CD4-positive, alpha-beta T cell treated with Interferon alpha-2 for 1 hour (primary cell): ENCODE measurements at regions not wholly inside any gene's neighbourhood (a gene's known extent, or its start where the extent isn't known, plus 50 kb on each side); places are given as distances from the start of the nearest gene placed in this dataset.
"Not testable (repeated sequence)": the region's sequence is repeated elsewhere in the genome, so short reads cannot be mapped to it uniquely, and the experiment has no call there.

Source experiments
- DNase-seq, 2 donors: peaks; one replicate each; pipeline ENCODE4 v3.0.0-alpha.2; 2020 to 2022

DNA sequence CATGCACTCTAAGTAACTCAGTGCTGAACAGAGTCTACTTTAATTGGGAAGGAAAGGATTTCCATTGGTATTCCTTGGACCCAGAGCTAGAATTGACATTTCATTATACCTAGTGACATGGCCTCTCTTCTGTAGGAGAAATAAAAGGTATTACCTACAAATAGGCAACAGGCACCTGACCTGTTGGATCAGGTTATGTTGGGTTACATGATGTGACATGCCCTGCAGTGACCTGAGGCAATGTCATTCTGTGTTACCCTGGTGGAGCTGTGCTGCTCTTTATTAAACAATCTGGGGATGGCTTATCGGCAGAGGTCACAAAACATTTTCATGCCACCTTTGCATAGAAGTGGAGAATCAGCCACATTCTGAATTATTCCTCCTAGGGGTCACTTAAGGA, 427.7 kb downstream of the MDFIC start:
- no peak for DNase-seq

GRCh38 chr7:115346685-115347084, 424.8 kb downstream of the MDFIC start:
- no peak for DNase-seq

DNA sequence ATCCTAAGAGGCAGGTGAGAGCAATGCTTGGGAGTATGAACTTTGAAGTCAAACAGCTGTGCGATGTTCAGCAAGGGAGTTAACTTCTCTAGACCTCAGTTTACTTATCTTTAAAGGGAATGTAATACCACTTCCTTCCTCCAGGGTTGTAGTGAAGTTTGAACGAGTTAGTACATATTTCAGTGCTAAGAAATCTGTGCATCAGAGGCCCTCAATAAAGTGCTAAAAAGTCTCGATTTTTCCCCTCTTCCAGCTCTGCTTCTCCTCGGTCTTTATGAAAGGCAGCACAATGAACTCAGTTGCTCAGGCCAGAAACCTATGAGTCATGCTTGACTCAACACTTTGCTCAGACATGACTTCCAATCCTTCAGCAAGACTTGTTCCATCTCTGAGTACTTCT, 418.9 kb downstream of the MDFIC start:
- DNase-seq: no peak

DNA sequence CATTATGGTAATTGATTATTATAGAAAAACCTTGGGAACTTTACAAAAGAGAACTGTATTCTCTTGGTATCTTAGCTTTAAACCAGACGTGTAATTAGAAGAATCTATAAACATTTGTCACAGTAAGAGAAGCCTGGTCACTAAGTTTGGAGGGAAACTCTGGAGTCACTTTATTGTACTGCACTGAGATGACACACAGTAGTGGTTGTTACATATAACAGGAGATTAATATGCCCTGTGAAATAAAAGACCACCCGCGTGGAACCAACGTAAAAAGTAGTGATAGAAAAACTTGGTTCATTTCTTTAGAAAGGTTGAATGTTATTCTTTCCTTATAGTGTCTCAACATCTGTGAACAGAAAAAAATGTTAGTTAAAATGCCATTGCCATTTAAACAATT, 416.1 kb downstream of the MDFIC start:
- DNase-seq: no peak

- DNase-seq: no peak
Measured at GRCh38 chr7:115332691-115333090, 410.8 kb downstream of the MDFIC start.

DNA sequence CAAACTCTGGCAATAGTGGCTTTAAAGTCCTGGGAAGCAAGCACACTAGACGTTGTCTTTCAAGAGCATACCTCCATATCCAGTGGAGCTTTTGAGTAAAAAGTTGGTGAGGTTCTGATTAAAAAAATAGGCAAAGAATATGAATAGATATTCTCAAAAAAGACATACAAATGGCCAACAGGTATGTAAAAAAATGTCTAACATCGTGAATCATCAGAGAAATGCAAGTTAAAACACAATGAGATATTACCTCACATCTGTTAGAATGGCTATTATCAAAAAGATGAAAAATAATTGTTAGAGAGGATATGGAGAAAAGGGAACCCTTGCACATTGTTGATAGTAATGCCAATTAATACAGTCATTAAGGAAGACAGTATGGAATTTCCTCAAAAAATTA, 407.1 kb downstream of the MDFIC start:
- no peak for DNase-seq

DNA sequence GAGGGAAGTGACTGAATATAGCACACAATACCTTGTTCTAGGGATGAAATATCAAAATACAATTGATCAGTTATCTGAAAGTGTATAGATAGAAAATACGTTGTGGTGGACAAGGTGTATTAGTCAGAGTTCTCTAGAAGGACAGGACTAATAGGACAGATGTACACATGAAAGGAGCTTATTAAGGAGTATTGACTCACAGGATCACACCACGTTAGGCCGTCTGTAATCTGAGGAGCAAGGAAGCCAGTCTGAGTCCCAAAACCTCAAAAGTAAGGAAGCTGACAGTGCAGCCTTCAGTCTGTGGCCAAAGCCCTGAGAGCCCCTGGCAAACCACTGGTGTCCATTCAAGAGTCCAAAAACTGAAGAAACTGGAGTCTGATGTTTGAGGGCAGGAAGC, 406.1 kb downstream of the MDFIC start:
- no peak for DNase-seq

GRCh38 chr7:115327326-115327725, 405.4 kb downstream of the MDFIC start:
- no peak for DNase-seq

DNA sequence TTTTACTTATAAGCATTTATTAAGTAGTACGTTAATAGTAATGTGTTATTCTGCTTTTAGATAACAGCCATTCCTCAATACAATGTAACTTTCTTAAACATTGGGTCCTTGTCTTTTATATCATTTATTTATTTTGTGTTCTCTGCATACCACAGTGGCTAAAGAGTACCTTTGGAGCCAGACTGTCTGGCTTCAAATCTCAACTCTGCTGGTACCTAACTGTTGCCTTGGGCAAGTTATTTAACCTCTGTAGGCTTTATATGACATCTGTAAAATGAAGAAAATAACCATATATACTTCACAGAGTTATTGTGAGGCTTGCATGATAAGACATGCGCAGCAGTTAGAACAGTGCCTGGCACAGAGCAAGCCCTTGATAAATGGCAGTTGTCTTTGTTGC, 397.6 kb downstream of the MDFIC start:
- DNase-seq: no peak

GRCh38 chr7:115310316-115310715, 388.4 kb downstream of the MDFIC start:
- DNase-seq: not testable (repeated sequence)

DNA sequence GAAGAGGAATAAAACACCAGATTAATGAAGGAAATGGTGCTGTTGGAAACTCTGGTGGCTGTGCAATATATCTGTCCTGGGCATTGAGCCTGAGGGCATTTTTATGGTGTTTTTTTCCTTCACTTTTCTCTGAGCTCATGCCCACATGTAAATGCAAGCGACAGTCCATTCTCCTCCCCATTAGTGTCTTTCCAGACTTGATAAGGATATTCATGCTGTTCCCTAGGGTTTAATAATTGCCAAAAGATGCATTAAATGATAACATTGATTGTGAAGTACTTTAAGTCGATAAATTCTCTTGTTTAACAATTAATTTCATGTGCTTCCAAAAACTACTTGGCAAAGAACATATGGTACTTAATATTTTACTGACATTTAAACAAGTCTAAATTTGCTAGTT, 384.7 kb downstream of the MDFIC start:
- no peak for DNase-seq

DNA sequence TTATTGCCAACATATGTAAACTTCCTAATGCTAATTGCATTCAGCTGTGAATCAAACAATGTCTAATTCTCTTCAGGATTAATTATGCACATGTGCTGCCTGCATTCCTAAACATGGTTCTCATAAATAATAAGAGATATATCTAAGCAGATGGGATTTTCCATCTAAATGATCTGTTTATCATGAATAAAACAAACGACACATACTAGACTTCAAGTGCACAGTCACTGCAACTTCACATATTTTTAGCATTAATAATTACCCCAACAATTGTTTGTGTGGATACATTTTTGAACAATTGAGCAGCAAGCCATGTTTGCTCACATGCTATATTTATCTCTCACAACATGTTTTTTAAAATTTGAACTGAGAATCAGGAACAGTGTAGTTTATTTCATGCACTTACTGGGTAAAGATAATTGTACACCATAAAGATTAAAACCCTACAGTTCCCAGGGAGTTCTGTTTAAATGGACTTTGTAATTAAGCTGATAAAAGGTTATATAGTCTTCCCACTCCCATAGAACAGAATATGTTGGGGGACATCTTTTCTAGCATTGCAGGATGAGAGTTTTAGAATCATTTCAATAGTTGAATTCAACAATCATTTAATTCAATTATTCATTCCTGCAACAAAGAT, 378.5 kb downstream of the MDFIC start:
- DNase-seq: no peak

- no peak for DNase-seq
Measured at GRCh38 chr7:115299397-115300037, 377.6 kb downstream of the MDFIC start.

DNA sequence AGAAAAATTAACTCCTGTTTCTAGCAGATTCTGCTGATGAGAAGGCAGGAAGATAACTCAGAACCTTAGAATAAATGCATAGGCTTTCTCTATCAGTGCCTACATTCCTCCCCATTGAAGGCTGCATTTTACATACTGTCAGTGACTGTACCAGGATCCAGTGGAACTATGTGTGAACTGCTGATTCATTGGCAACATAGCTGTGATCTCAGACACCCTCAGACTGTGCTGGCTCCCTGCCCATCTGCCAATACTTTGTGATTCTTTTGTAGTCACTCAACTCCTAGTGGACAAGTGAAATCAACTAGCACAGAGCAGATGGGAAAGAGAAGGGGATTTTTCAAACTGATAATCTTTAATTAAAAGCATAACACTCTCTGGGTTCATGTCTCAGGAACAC, 375.8 kb downstream of the MDFIC start:
- no peak for DNase-seq

DNA sequence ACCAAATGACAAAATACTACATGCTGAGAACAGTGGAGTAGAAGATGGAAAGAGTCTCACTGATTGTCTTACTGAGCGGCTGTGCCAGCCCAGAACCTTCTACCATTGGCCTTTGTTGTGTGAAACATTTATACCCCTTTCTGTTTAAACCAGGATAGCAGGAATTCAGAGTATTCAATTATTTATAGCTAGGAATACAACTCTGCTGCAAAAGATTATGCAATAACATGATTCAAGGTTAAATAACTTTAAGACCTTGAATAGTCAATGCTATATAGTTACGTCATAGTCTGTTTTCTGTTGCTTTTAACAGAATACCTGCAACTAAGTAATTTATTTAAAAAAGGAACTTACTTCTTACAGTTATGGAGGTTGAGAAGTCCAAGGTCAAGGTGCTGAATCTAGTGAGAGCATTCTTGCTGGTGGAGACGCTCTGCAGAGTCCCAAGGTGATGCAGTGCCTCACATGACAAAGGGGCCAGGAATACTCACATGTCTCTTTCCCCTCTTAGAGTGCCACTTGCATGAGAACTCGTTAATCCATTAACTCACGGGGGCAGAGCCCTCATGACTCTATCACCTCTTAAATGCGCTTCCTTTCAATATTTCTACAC, 371.8 kb downstream of the MDFIC start:
- no peak for DNase-seq

- no peak for DNase-seq
Measured at GRCh38 chr7:115292381-115292780, 370.5 kb downstream of the MDFIC start.

GRCh38 chr7:115289971-115290370, 368.1 kb downstream of the MDFIC start:
- DNase-seq: no peak

DNA sequence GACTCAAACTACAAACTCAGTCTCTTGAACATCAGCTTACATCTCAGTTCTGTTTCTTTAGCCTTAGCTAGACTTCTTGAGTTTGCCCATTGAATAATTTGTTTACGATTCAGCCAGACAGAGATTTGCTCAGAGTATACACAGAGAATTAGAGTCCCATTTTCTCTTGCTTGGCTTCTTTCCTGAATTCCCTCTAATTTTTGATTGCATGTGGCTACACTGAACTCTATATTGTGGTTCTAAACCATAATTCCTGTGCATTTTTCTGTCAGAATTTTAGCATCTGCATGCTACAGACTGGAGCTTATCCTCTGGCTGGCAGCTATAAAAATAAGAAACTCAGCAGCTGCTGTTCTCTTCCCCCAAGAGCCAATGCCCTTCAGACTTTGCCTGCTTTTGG, 354.9 kb downstream of the MDFIC start:
- DNase-seq: no peak

GRCh38 chr7:115273855-115274254, 352.0 kb downstream of the MDFIC start:
- DNase-seq: not testable (repeated sequence)

DNA sequence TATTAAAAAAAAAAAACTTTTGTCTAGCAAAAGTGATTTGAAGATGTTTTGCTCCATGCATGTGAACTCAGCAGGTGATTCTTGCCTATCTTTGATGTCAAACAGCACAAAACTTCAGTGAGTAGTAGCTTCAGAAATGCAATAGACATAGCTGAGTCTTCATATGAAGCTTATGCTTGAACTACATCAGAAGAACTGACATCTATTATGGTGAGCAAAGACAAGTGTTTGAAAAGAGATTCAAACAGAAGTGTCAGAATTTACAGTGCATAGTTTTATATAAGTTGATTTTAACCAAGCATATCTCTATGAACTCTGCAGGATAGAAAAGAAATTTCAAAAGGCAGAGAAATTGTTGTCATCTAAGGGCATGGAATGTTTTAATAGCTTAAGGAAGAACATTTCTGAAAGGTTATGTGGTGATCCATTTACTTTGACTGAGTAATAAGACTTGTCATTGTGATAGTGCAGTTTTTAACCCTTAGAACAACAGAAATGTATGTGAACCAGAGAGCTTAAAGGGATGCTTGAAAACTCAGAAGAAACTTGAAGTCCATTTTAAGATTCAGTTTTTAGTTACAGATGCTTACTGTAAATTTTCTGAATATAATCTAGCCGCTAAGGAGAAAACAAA, 351.4 kb downstream of the MDFIC start:
- DNase-seq: no peak

- no peak for DNase-seq
Measured at GRCh38 chr7:115271332-115272235, 349.7 kb downstream of the MDFIC start.

GRCh38 chr7:115269486-115269885, 347.6 kb downstream of the MDFIC start:
- no peak for DNase-seq

DNA sequence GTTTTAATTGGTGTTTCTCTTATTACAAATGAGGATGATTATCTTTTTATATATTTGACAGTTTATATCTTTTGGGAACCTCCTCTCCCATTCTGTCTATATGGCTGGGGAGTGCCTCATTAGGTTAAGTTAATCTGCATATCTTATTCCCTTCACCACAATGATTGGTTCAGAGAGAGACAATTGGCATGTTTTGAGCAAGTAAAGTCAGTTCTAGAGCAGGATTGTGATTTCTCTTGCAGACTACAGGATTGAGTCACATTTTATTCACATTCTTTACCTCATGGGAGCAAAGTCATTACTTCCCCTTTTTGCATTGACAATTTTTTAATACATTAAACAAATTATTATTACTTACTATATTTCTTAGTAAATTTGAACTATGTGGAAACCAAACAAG, 345.6 kb downstream of the MDFIC start:
- DNase-seq: no peak
